ENCODE measurements at regions not wholly inside any gene's neighbourhood (a gene's known extent, or its start where the extent isn't known, plus 50 kb on each side); places are given as distances from the start of the nearest gene placed in this dataset.

GRCh38 chr5:133809801-133810200 is 158.6 kb downstream of the C5orf15 start:
- no peak for TF ChIP-seq LEF1 (IDR thresholded peaks at IDR 0.05; ENCODE audit: borderline replicate concordance)
- TF ChIP-seq SUZ12 (IDR thresholded peaks at IDR 0.05): no peak
- TF ChIP-seq PKNOX1 (IDR thresholded peaks at IDR 0.05): no peak
- TF ChIP-seq ZNF384 (IDR thresholded peaks at IDR 0.05): no peak
- no peak for TF ChIP-seq ELF4 (IDR thresholded peaks at IDR 0.05)
- TF ChIP-seq CTBP1 (IDR thresholded peaks at IDR 0.05; ENCODE audit: borderline replicate concordance): no peak
- no peak for TF ChIP-seq BHLHE40 (IDR thresholded peaks at IDR 0.05; ENCODE audit: borderline replicate concordance)
- TF ChIP-seq FOXA1 (IDR thresholded peaks at IDR 0.05): no peak
- no peak for TF ChIP-seq ARNT (IDR thresholded peaks at IDR 0.05)
- no peak for TF ChIP-seq FOXK2 (IDR thresholded peaks at IDR 0.05)
- TF ChIP-seq TARDBP (IDR thresholded peaks at IDR 0.05): no peak
- no peak for TF ChIP-seq SP1 (IDR thresholded peaks at IDR 0.05)
- no peak for TF ChIP-seq NFRKB (IDR thresholded peaks at IDR 0.05)
- POLR2A ChIA-PET: no interaction called here
- CTCF ChIA-PET: no interaction called here
- no peak for DNase-seq (ENCODE audit: extremely low spot score)

- DNase-seq (ENCODE audit: extremely low spot score): no peak
- TF ChIP-seq NFRKB (IDR thresholded peaks at IDR 0.05) (no peak), SUZ12 (IDR thresholded peaks at IDR 0.05) (no peak), SP1 (IDR thresholded peaks at IDR 0.05) (no peak), FOXA1 (IDR thresholded peaks at IDR 0.05) (no peak), ARNT (IDR thresholded peaks at IDR 0.05) (no peak), PKNOX1 (IDR thresholded peaks at IDR 0.05) (no peak), FOXM1 (IDR thresholded peaks at IDR 0.05; ENCODE audit: borderline replicate concordance) (no peak), FOXK2 (IDR thresholded peaks at IDR 0.05) (no peak), ZNF384 (IDR thresholded peaks at IDR 0.05) (no peak), L3MBTL2 (conservative IDR thresholded peaks at IDR 0.05) (no peak), TARDBP (IDR thresholded peaks at IDR 0.05) (no peak)
- POLR2A ChIA-PET: no interaction called here
- CTCF ChIA-PET: no interaction called here
Observed at GRCh38 chr5:133807348-133807747, 161.1 kb downstream of the C5orf15 start.

- DNase-seq (ENCODE audit: extremely low spot score): no peak
- CTCF ChIA-PET: no interaction called here
- POLR2A ChIA-PET: no interaction called here
- no peak for TF ChIP-seq FOXK2 (IDR thresholded peaks at IDR 0.05)
- no peak for TF ChIP-seq ELF4 (IDR thresholded peaks at IDR 0.05)
- no peak for TF ChIP-seq NFRKB (IDR thresholded peaks at IDR 0.05)
- no peak for TF ChIP-seq HDGF (IDR thresholded peaks at IDR 0.05; ENCODE audit: borderline replicate concordance)
- TF ChIP-seq PKNOX1 (IDR thresholded peaks at IDR 0.05): peak; percentile 43
- no peak for TF ChIP-seq BHLHE40 (IDR thresholded peaks at IDR 0.05; ENCODE audit: borderline replicate concordance)
- TF ChIP-seq FOXM1 (IDR thresholded peaks at IDR 0.05; ENCODE audit: borderline replicate concordance): no peak
Observed at GRCh38 chr5:133806847-133807246, 161.6 kb downstream of the C5orf15 start.

- CTCF ChIA-PET: no interaction called here
- DNase-seq (ENCODE audit: extremely low spot score): no peak
- POLR2A ChIA-PET: no interaction called here
- TF ChIP-seq BHLHE40 (IDR thresholded peaks at IDR 0.05; ENCODE audit: borderline replicate concordance): no peak
- TF ChIP-seq TARDBP (IDR thresholded peaks at IDR 0.05): no peak
- TF ChIP-seq NFRKB (IDR thresholded peaks at IDR 0.05): no peak
- no peak for TF ChIP-seq FOXA1 (IDR thresholded peaks at IDR 0.05)
- TF ChIP-seq FOXK2 (IDR thresholded peaks at IDR 0.05): no peak
- no peak for TF ChIP-seq ZNF384 (IDR thresholded peaks at IDR 0.05)
- no peak for TF ChIP-seq PKNOX1 (IDR thresholded peaks at IDR 0.05)
- TF ChIP-seq ELF4 (IDR thresholded peaks at IDR 0.05): no peak
- no peak for TF ChIP-seq L3MBTL2 (conservative IDR thresholded peaks at IDR 0.05)
- TF ChIP-seq SP1 (IDR thresholded peaks at IDR 0.05): no peak
- TF ChIP-seq ARNT (IDR thresholded peaks at IDR 0.05): no peak
- TF ChIP-seq CTBP1 (IDR thresholded peaks at IDR 0.05; ENCODE audit: borderline replicate concordance): no peak
- no peak for TF ChIP-seq HDGF (IDR thresholded peaks at IDR 0.05; ENCODE audit: borderline replicate concordance)
- TF ChIP-seq LEF1 (IDR thresholded peaks at IDR 0.05; ENCODE audit: borderline replicate concordance): no peak
Observed at GRCh38 chr5:133801955-133802751, 166.3 kb downstream of the C5orf15 start.

GRCh38 chr5:133801431-133801830 is 167.0 kb downstream of the C5orf15 start:
- no peak for DNase-seq (ENCODE audit: extremely low spot score)
- ChIA-PET POLR2A (no interaction called here), CTCF (no interaction called here)
- TF ChIP-seq L3MBTL2 (conservative IDR thresholded peaks at IDR 0.05) (no peak), FOXM1 (IDR thresholded peaks at IDR 0.05; ENCODE audit: borderline replicate concordance) (no peak), NFRKB (IDR thresholded peaks at IDR 0.05) (no peak), HDGF (IDR thresholded peaks at IDR 0.05; ENCODE audit: borderline replicate concordance) (no peak), PKNOX1 (IDR thresholded peaks at IDR 0.05) (no peak), ZNF384 (IDR thresholded peaks at IDR 0.05) (no peak), SP1 (IDR thresholded peaks at IDR 0.05) (no peak), BHLHE40 (IDR thresholded peaks at IDR 0.05; ENCODE audit: borderline replicate concordance) (no peak), CTBP1 (IDR thresholded peaks at IDR 0.05; ENCODE audit: borderline replicate concordance) (no peak), ARNT (IDR thresholded peaks at IDR 0.05) (no peak), TARDBP (IDR thresholded peaks at IDR 0.05) (no peak), FOXK2 (IDR thresholded peaks at IDR 0.05) (no peak), SUZ12 (IDR thresholded peaks at IDR 0.05) (no peak), LEF1 (IDR thresholded peaks at IDR 0.05; ENCODE audit: borderline replicate concordance) (no peak), FOXA1 (IDR thresholded peaks at IDR 0.05) (no peak)

All from HEK293T (cell line).